ENCODE measurements at regions not wholly inside any gene's neighbourhood (a gene's known extent, or its start where the extent isn't known, plus 50 kb on each side); places are given as distances from the start of the nearest gene placed in this dataset.

DNA sequence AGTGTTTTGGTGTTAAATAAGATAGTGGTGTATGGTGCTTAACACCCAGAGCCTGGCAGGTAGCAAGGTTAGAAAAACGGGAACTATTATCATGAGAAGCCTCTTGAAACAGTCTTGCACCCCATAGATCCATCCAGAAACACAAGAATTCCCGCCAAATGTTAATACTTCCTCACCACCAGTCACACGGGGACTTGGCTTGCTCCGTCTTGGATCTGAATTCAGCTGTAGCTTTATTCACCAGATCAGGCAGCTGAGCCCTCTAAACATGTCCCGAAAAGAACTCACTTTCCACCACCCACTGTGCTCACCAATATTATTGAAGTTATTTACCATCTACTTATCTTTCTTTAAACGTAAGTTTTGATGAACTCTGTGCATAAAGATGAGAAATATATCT, 101.6 kb upstream of the PTPN3 start:
- TF ChIP-seq TAF1 (IDR thresholded peaks at IDR 0.05; ENCODE audit: borderline replicate concordance, insufficient read depth, low read length) (no peak), SIN3A (IDR thresholded peaks at IDR 0.05; ENCODE audit: borderline replicate concordance, insufficient read depth, low read length) (no peak), REST (IDR thresholded peaks at IDR 0.05; ENCODE audit: insufficient read depth in 1 of 2, low read depth in 2 of 2, low read length in 2 of 2) (no peak), FOXP2 (optimal IDR thresholded peaks at IDR 0.05; ENCODE audit: borderline replicate concordance, extremely low read depth, extremely low read length, insufficient read depth) (no peak), POLR2AphosphoS5 (IDR thresholded peaks at IDR 0.05; ENCODE audit: low read depth, low read length) (no peak)

GRCh38 chr9:109600142-109600541, 102.0 kb upstream of the PTPN3 start:
- TF ChIP-seq TAF1 (IDR thresholded peaks at IDR 0.05; ENCODE audit: borderline replicate concordance, insufficient read depth, low read length): 0 out of 2 replicates have a peak, but pooled peaks have one; percentile 24
- TF ChIP-seq SIN3A (IDR thresholded peaks at IDR 0.05; ENCODE audit: borderline replicate concordance, insufficient read depth, low read length): no peak

- TF ChIP-seq FOXP2 (optimal IDR thresholded peaks at IDR 0.05; ENCODE audit: borderline replicate concordance, extremely low read depth, extremely low read length, insufficient read depth): no peak
- no peak for TF ChIP-seq TAF1 (IDR thresholded peaks at IDR 0.05; ENCODE audit: borderline replicate concordance, insufficient read depth, low read length)
- no peak for TF ChIP-seq POLR2AphosphoS5 (IDR thresholded peaks at IDR 0.05; ENCODE audit: low read depth, low read length)
- no peak for TF ChIP-seq REST (IDR thresholded peaks at IDR 0.05; ENCODE audit: insufficient read depth in 1 of 2, low read depth in 2 of 2, low read length in 2 of 2)
- TF ChIP-seq SIN3A (IDR thresholded peaks at IDR 0.05; ENCODE audit: borderline replicate concordance, insufficient read depth, low read length): no peak
Observed at GRCh38 chr9:109601181-109601580, 103.1 kb upstream of the PTPN3 start.

GRCh38 chr9:109602987-109603386, 104.9 kb upstream of the PTPN3 start:
- TF ChIP-seq SIN3A (IDR thresholded peaks at IDR 0.05; ENCODE audit: borderline replicate concordance, insufficient read depth, low read length) (no peak), TAF1 (IDR thresholded peaks at IDR 0.05; ENCODE audit: borderline replicate concordance, insufficient read depth, low read length) (no peak), REST (IDR thresholded peaks at IDR 0.05; ENCODE audit: insufficient read depth in 1 of 2, low read depth in 2 of 2, low read length in 2 of 2) (no peak), POLR2AphosphoS5 (IDR thresholded peaks at IDR 0.05; ENCODE audit: low read depth, low read length) (no peak), FOXP2 (optimal IDR thresholded peaks at IDR 0.05; ENCODE audit: borderline replicate concordance, extremely low read depth, extremely low read length, insufficient read depth) (no peak)

DNA sequence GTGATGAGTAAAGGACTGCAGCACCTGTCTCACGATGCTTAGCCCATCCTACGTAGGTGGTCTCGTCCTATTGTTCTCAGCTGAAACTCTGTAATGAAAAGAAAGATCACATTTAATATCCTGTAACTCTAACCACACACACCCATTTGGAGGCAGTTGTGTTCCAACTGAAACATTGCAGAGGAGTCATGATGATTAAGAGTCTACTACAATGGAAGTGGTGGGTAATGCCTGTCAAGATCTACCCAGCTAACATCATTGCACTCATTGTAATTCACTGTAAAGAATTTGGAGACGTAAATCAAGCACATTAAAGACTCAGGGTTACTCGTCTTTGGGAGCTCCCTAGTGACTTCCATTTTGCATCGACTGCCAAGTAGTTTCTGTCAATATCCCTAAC, 106.0 kb upstream of the PTPN3 start:
- TF ChIP-seq TAF1 (IDR thresholded peaks at IDR 0.05; ENCODE audit: borderline replicate concordance, insufficient read depth, low read length): no peak
- TF ChIP-seq POLR2AphosphoS5 (IDR thresholded peaks at IDR 0.05; ENCODE audit: low read depth, low read length): no peak
- no peak for TF ChIP-seq SIN3A (IDR thresholded peaks at IDR 0.05; ENCODE audit: borderline replicate concordance, insufficient read depth, low read length)
- no peak for TF ChIP-seq FOXP2 (optimal IDR thresholded peaks at IDR 0.05; ENCODE audit: borderline replicate concordance, extremely low read depth, extremely low read length, insufficient read depth)
- TF ChIP-seq REST (IDR thresholded peaks at IDR 0.05; ENCODE audit: insufficient read depth in 1 of 2, low read depth in 2 of 2, low read length in 2 of 2): no peak

Measured in PFSK-1 (cell line).